Activated CD4-positive, alpha-beta T cell treated with anti-CD3 and anti-CD28 coated beads, Interleukin-2, amount 10 ng/mL, durations not matched to agents 7 days and 5 days (primary cell): ENCODE measurements at regions not wholly inside any gene's neighbourhood (a gene's known extent, or its start where the extent isn't known, plus 50 kb on each side); places are given as distances from the start of the nearest gene placed in this dataset.
"Not testable (repeated sequence)": the region's sequence is repeated elsewhere in the genome, so short reads cannot be mapped to it uniquely, and the experiment has no call there.

Experiments used
- CTCF ChIA-PET: fragments of 350-600 bp; sonication (Branson Sonifier 250); formaldehyde crosslinking; loops from one replicate; lab custom pipeline; 2021; ENCODE audit warnings: antibody characterized with exemption; lab: Charles Lee
- POLR2A ChIA-PET: fragments of 350-600 bp; sonication (Branson Sonifier 250); formaldehyde crosslinking; loops from one replicate; lab custom pipeline; 2021; ENCODE audit warnings: antibody characterized with exemption; lab: Charles Lee
- DNase-seq: peaks from one replicate; pipeline ENCODE4 v3.0.0-alpha.2; 2020
- H3K27ac Mint-ChIP-seq: one replicate; pipeline ENCODE4 v1.8.0; 2021; ENCODE audit warnings: mild to moderate bottlenecking, moderate library complexity, mixed read lengths
- H3K27me3 Mint-ChIP-seq: one replicate; pipeline ENCODE4 v1.8.0; 2021; ENCODE audit warnings: mixed read lengths
- H3K36me3 Mint-ChIP-seq: one replicate; pipeline ENCODE4 v1.8.0; 2021; ENCODE audit warnings: low read depth, mixed read lengths
- H3K4me1 Mint-ChIP-seq: one replicate; pipeline ENCODE4 v1.8.0; 2021; ENCODE audit warnings: mixed read lengths
- H3K4me3 Mint-ChIP-seq: one replicate; pipeline ENCODE4 v1.8.0; 2021; ENCODE audit warnings: mild to moderate bottlenecking, moderate library complexity, mixed read lengths
- H3K9me3 Mint-ChIP-seq: one replicate; pipeline ENCODE4 v1.8.0; 2021; ENCODE audit warnings: mixed read lengths

DNA sequence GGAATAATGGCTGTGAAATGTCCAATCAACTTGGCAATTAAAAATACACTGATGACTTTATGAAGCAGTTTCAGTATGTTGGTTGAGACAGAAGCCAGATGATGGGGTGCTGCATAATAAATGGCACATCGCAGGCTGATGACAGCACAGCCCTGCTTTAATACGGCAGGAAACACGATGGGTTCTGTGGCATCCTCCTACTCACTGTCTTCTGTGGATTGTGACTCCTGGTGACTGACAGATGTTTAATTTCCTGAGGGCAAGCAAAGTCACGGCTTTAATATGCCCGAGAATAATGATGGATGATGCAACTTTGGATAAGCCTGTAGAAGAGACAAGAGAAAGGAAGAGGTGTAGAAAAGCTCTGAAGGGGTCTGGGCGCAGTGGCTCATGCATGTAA, 295.4 kb downstream of the TRIML1 start:
- no peak for DNase-seq
- no peak overlapping the region for H3K4me3 Mint-ChIP-seq
- no peak overlapping the region for H3K27ac Mint-ChIP-seq
- peaks cover 22% of the 10 kb centered on the region for H3K9me3 Mint-ChIP-seq
- ChIA-PET CTCF (no interaction called here), POLR2A (no interaction called here)
- H3K4me1 Mint-ChIP-seq = no peaks in the 10 kb centered on the region
- H3K27me3 Mint-ChIP-seq = no peaks in the 10 kb centered on the region
- no peaks in the 10 kb centered on the region for H3K36me3 Mint-ChIP-seq

DNA sequence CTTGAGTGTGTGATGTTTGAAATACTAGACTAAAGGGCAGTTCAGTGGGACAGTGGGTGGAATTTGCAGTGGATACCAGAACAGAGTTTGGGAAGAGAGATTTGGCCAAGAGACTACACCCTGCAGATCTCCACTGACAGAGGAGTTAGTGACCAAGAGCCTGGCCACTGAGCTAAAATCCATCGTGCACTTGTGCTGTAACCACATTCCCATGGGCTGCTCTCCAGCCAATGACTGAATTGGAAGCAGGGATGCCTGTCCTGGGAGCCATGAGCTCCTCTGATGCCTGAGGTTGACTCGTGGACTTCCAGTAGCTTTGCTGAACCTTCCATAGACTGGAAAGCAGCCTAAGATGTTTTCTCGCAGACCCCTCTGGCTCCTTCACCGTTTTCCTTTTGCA, 296.1 kb downstream of the TRIML1 start:
- Mint-ChIP-seq H3K36me3 (no peaks in the 10 kb centered on the region), H3K4me3 (no peak overlapping the region), H3K27me3 (no peaks in the 10 kb centered on the region), H3K4me1 (no peaks in the 10 kb centered on the region), H3K9me3 (peaks cover 22% of the 10 kb centered on the region), H3K27ac (no peak overlapping the region)
- no peak for DNase-seq
- CTCF ChIA-PET = no interaction called here
- POLR2A ChIA-PET = no interaction called here

DNA sequence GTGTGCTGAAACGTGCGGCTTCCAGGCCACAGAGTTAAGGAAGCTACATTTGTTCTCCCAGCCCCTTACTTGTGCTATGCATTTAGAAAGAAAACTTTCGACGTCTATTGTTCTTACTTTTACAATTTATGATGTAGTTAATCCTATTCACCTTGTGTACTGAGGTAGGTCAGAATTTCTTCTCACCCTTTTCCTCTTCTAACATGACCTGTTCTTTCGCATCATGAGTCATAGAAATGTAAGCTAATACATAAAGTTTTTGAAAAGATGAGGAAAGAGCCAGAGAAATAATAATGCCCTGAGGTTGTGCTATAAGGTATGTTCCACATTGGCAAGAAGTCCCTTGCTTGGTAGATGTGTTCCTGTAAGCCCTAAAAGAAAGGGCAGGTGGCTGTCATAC, 298.3 kb downstream of the TRIML1 start:
- ChIA-PET CTCF (no interaction called here), POLR2A (no interaction called here)
- Mint-ChIP-seq H3K4me1 (no peaks in the 10 kb centered on the region), H3K4me3 (no peak overlapping the region), H3K36me3 (no peaks in the 10 kb centered on the region), H3K9me3 (peaks cover 14% of the 10 kb centered on the region), H3K27ac (no peak overlapping the region), H3K27me3 (no peaks in the 10 kb centered on the region)
- DNase-seq = no peak

DNA sequence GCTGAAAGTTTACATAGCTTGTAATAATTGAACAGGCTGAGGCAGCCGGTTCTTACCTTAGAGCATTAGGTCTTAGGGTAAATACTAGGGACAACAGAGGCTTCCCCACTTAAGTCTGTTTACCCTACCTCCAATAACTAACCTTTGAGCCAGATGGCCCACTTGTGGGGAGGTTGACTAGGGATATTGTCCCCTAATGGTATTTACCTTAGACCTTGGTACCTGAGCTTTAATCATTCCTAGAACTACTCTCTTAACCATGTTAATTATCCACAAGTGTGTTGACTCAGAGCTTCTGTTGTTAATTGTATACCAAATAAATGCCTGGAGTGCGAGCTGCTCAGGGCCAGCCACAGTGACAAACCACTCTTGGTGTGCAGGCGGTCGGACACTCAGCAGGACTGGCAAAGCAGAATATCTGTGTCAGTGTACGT, 299.2 kb downstream of the TRIML1 start:
- peaks cover 13% of the 10 kb centered on the region for H3K9me3 Mint-ChIP-seq
- H3K27ac Mint-ChIP-seq, POLR2A ChIA-PET, H3K4me1 Mint-ChIP-seq, H3K27me3 Mint-ChIP-seq, CTCF ChIA-PET, H3K36me3 Mint-ChIP-seq, DNase-seq, H3K4me3 Mint-ChIP-seq: not testable (repeated sequence)

DNA sequence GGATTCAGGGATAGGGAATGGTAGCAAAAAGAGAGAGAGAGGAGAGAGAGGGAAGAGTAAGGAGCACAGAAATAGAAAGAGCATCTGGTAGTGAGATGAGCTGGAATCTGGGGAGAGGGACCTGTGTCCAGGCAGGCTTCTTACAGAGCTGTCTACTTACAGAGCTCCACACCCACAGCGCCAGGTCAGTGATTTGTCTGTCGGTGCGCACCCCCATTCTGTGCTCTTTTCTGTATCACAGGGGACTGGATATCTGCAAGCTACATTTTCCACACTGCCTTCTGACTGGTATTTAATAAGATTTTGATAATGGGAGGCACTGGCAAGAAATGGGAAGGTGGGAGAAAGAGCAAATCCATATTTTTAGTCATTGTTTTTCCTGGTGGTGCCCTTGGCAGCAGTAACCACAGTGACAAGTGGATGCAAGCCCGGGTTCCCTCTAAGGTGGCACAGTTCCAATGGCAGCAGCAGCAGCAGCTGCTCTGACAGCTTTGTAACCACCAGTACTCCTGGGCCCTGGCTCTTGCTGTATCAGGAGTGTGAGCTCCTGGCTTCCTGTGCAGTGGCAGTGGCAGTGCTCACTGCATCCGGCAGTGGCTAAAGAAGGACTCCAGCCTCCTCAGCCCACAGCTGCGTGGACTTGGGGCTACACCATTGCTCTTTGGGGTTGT, 300.5 kb downstream of the TRIML1 start:
- H3K36me3 Mint-ChIP-seq = no peaks in the 10 kb centered on the region
- no peak overlapping the region for H3K4me3 Mint-ChIP-seq
- peaks cover 19% of the 10 kb centered on the region for H3K9me3 Mint-ChIP-seq
- DNase-seq = no peak
- ChIA-PET POLR2A (no interaction called here), CTCF (no interaction called here)
- no peaks in the 10 kb centered on the region for H3K27me3 Mint-ChIP-seq
- no peak overlapping the region for H3K27ac Mint-ChIP-seq
- no peaks in the 10 kb centered on the region for H3K4me1 Mint-ChIP-seq

DNA sequence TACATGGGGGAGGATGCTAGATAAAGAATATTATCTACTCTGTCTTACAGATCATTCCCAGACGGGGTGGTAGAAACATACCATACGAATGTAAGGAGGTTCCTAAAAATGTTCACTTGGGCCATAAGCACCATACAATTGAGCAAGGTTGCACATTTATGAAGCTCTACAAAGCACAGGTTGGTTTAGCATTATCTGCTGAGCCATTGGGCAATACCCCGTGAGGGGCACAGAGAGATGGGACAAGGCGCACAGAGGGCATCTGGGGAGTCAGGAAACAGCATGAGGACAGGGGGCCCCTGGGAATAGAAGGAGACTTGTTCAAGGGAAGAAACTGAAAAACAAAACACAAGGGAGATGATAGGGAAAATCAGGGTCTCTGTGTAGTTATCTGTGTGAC, 305.3 kb downstream of the TRIML1 start:
- no peak for DNase-seq
- ChIA-PET CTCF (no interaction called here), POLR2A (no interaction called here)
- Mint-ChIP-seq H3K27me3 (no peaks in the 10 kb centered on the region), H3K27ac (no peak overlapping the region), H3K9me3 (peaks cover 10% of the 10 kb centered on the region), H3K36me3 (no peaks in the 10 kb centered on the region), H3K4me1 (no peaks in the 10 kb centered on the region), H3K4me3 (no peak overlapping the region)

DNA sequence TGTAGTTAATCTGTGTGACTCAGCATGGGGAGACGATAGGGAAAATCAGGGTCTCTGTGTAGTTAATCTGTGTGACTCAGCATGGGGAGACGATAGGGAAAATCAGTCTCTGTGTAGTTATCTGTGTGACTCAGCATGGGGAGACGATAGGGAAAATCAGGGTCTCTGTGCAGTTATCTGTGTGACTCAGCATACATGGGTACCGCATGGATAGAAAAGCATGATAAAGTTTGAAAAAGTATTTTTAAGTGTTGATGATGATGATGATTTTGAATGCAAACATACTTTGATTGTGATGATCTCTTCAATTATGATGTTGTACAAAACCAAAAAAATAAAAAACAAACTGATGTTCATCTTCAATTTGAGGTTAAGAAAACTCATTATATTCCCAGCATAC, 309.8 kb downstream of the TRIML1 start:
- H3K27ac Mint-ChIP-seq, H3K9me3 Mint-ChIP-seq, H3K4me3 Mint-ChIP-seq, CTCF ChIA-PET, H3K27me3 Mint-ChIP-seq, DNase-seq, H3K4me1 Mint-ChIP-seq, POLR2A ChIA-PET, H3K36me3 Mint-ChIP-seq: not testable (repeated sequence)

DNA sequence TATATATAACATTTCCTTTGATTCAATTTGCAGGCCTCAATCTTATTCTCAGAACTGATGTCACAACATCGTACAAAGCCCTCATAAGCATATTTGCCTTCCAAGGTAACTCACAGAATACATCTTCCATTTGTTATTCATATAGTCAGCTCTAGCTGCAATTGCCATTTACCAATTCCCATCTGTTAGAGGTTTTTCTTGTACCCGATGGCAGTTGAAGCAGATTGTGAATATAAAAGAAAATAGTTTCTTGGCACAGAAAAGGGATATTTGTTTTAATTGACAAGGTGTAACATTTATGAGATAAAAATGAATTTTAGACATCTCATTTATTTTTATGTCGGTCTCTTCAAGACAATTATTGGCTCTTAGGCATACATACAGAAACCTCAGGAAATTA, 311.3 kb downstream of the TRIML1 start:
- Mint-ChIP-seq H3K4me3 (no peak overlapping the region), H3K27ac (no peak overlapping the region), H3K27me3 (no peaks in the 10 kb centered on the region), H3K9me3 (peaks cover 7% of the 10 kb centered on the region), H3K36me3 (no peaks in the 10 kb centered on the region), H3K4me1 (no peaks in the 10 kb centered on the region)
- ChIA-PET CTCF (no interaction called here), POLR2A (no interaction called here)
- no peak for DNase-seq

DNA sequence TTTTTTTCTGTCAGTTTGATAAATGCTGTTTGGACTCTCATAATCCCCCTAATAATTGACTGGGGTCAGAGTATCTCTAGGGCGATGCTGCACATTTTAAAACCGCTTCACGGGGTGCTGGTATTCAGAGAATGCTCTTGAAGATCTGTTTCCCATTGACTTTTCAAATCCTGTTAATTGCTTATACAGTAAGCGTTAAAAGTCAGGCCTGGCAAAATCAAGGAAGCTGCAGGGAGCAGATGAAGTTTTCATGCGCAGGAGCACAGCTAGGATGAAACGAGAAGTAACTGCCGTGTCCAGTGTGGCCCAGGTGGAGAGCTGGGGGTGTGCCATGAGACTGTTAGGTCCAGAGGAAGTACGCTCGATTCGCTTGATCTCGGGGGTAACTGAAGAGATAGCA, 312.9 kb downstream of the TRIML1 start:
- DNase-seq = no peak
- no peak overlapping the region for H3K4me3 Mint-ChIP-seq
- CTCF ChIA-PET = no interaction called here
- no peak overlapping the region for H3K27ac Mint-ChIP-seq
- H3K9me3 Mint-ChIP-seq = peaks cover 11% of the 10 kb centered on the region
- POLR2A ChIA-PET = no interaction called here
- H3K36me3 Mint-ChIP-seq = no peaks in the 10 kb centered on the region
- no peaks in the 10 kb centered on the region for H3K27me3 Mint-ChIP-seq
- H3K4me1 Mint-ChIP-seq = no peaks in the 10 kb centered on the region

DNA sequence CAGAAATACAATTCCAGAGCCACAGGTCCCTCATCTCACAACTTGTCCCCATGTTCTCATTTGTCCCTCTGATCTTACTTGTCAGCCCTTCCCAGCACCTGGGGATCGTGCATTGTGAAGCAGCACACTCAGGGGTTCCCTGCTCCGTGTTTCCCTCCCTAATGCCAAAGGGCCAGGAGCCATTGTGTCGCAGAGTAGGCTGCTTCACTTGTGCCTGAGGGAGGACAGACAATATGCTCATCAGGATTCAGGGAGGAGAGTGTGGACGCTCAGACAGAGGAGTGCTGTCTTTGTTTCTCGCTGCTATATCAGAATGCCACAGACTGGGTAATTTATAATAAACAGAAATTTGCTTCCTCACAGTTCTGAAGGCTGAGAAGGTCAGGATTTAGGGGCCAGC, 315.3 kb downstream of the TRIML1 start:
- Mint-ChIP-seq H3K36me3 (no peaks in the 10 kb centered on the region), H3K9me3 (peaks cover 18% of the 10 kb centered on the region), H3K4me1 (no peaks in the 10 kb centered on the region), H3K27ac (no peak overlapping the region), H3K4me3 (no peak overlapping the region), H3K27me3 (no peaks in the 10 kb centered on the region)
- no peak for DNase-seq
- ChIA-PET CTCF (no interaction called here), POLR2A (no interaction called here)

DNA sequence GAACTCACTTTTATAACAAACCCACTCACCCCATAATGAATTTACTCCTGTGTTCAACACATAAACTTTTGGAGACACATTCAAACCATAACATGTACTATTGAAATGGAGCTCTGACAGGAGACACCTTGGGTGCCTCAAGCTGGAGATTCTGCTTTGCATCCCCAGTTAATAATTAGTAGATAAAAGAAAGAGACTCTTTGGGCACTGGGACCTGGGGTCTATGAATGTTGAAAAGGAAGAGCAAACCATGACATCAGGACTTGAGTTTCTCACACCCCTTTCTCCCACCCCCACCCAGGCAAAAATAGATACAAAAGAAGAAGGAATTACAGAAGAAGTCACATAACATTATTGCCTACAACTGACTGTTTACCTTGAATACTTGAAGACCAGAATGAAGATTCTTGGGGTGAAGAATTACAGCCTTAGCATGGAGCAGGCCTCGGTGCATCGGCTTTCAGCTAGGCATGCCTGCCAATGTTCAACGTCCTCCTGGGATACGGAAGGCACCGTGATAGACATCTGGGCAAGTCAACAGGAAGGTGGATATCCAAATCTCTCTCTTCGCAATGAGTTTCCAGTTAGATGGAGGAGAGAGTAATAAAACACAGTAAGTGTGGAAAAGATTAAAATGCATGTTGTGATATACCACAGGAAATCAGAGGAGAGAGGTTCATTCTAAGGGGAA, 316.0 kb downstream of the TRIML1 start:
- peaks cover 21% of the 10 kb centered on the region for H3K9me3 Mint-ChIP-seq
- DNase-seq = no peak
- H3K36me3 Mint-ChIP-seq = no peaks in the 10 kb centered on the region
- H3K4me3 Mint-ChIP-seq = no peak overlapping the region
- ChIA-PET CTCF (no interaction called here), POLR2A (no interaction called here)
- H3K4me1 Mint-ChIP-seq = no peaks in the 10 kb centered on the region
- H3K27ac Mint-ChIP-seq = no peak overlapping the region
- no peaks in the 10 kb centered on the region for H3K27me3 Mint-ChIP-seq

DNA sequence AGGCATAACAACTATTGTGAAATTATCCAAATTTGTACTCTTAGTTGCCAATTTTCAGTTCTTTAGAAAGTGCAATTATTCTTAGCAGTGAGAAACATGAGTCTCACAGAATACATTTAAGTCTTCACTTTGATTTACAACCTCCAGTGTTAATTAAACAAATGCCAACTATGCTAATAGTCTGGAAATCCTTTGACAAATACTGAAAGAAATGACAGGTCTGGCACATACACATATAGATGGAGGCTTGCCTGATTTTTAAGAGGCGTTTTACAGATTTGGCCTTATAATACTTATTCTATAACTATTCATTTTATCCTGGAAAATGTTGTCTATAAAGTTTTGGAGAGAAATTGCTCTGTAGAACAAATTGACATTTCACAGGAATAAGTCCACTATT, 320.1 kb downstream of the TRIML1 start:
- CTCF ChIA-PET = no interaction called here
- no peaks in the 10 kb centered on the region for H3K36me3 Mint-ChIP-seq
- POLR2A ChIA-PET = no interaction called here
- H3K4me1 Mint-ChIP-seq = no peaks in the 10 kb centered on the region
- no peaks in the 10 kb centered on the region for H3K27me3 Mint-ChIP-seq
- no peak overlapping the region for H3K4me3 Mint-ChIP-seq
- DNase-seq = no peak
- no peak overlapping the region for H3K27ac Mint-ChIP-seq
- peaks cover 28% of the 10 kb centered on the region for H3K9me3 Mint-ChIP-seq

DNA sequence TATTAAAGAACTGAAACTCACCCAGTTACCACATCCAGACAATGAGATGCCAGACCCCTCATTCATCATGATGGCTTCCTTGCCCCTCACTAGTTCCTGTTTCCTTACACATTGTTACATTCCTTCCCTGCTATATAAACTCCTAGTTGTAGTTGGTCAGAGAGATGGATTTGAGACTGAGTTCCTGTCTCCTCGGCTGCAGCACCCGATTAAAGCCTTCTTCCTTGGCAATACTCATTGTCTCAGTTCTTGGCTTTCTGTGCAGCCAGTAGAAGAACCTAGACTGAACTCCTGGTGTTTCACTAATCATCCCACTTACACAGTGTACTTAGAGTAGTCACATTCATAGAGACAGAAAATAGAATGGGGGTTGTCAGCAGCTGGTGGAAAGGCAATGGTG, 324.7 kb downstream of the TRIML1 start:
- no peak overlapping the region for H3K4me3 Mint-ChIP-seq
- H3K27me3 Mint-ChIP-seq = no peaks in the 10 kb centered on the region
- CTCF ChIA-PET = no interaction called here
- H3K4me1 Mint-ChIP-seq = no peaks in the 10 kb centered on the region
- POLR2A ChIA-PET = no interaction called here
- DNase-seq = no peak
- no peaks in the 10 kb centered on the region for H3K36me3 Mint-ChIP-seq
- no peak overlapping the region for H3K27ac Mint-ChIP-seq
- peaks cover 10% of the 10 kb centered on the region for H3K9me3 Mint-ChIP-seq

DNA sequence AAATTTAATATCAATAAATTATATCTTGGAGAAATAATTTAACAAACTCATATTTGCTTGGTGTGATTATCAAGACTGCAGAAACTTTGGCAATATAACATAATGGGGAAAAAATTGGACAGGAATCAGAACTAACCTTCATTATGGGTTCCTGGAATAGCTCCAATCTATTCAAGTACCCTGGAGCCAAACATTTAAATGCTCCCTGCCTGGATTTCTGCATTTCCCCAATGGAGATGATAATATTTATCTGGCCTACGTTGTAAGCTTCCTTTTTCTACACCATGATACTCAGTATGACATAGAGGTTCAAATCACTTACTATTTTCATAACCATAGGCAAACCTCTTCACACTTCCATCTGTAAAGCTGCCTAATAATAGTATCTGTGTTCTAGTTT, 326.8 kb downstream of the TRIML1 start:
- Mint-ChIP-seq H3K27ac (no peak overlapping the region), H3K36me3 (no peaks in the 10 kb centered on the region), H3K4me1 (no peaks in the 10 kb centered on the region), H3K27me3 (no peaks in the 10 kb centered on the region), H3K9me3 (peaks cover 7% of the 10 kb centered on the region), H3K4me3 (no peak overlapping the region)
- POLR2A ChIA-PET = no interaction called here
- CTCF ChIA-PET = no interaction called here
- DNase-seq = no peak
